PFSK-1 (cell line): ENCODE measurements at regions not wholly inside any gene's neighbourhood (a gene's known extent, or its start where the extent isn't known, plus 50 kb on each side); places are given as distances from the start of the nearest gene placed in this dataset.

Source experiments
- POLR2AphosphoS5 ChIP-seq: IDR thresholded peaks from 2 replicates; pipeline ENCODE4 v1.6.1; 2012; ENCODE audit warnings: low read depth, mild to moderate bottlenecking, control low read depth, low read length, moderate library complexity
- SIN3A ChIP-seq: IDR thresholded peaks from 2 replicates; pipeline ENCODE4 v1.6.1; 2012; ENCODE audit warnings: mild to moderate bottlenecking, low read length, moderate library complexity, borderline replicate concordance; ENCODE audit not compliant: insufficient read depth

DNA sequence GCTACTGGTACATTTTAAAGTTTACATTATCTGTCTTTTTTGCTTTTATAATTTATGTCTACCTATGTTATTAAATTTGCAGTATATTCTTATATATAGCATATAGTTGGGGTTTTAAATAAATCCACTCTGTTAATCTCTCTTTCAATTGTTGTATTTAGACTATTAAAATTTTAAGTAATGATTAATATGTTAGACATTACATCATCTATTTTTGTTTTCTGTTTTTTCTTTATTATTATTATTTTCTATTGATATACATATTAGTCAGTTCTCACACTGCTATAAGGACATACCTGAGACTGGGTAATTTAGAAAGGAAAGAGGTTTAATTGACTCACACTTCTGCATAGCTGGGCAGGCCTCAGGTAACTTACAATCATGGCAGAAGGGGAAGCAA is 1338.2 kb upstream of the GJE1 start:
- TF ChIP-seq POLR2AphosphoS5 (no peak), SIN3A (no peak)
